GM21723 (cell line): ENCODE measurements at regions not wholly inside any gene's neighbourhood (a gene's known extent, or its start where the extent isn't known, plus 50 kb on each side); places are given as distances from the start of the nearest gene placed in this dataset.
"Not testable (repeated sequence)": the region's sequence is repeated elsewhere in the genome, so short reads cannot be mapped to it uniquely, and the experiment has no call there.

ENCODE experiments used
- ATAC-seq: cut with Tn5 transposase; IDR thresholded peaks from one replicate; pipeline ENCODE4 v1.9.1; 2021; ENCODE audit warnings: mild to moderate bottlenecking, moderate library complexity; ENCODE audit not compliant: unreplicated experiment

GRCh38 chr4:180953572-180953971, 1289.6 kb upstream of the TENM3 start:
- no peak for ATAC-seq

GRCh38 chr4:180960743-180961401, 1282.3 kb upstream of the TENM3 start:
- no peak for ATAC-seq

DNA sequence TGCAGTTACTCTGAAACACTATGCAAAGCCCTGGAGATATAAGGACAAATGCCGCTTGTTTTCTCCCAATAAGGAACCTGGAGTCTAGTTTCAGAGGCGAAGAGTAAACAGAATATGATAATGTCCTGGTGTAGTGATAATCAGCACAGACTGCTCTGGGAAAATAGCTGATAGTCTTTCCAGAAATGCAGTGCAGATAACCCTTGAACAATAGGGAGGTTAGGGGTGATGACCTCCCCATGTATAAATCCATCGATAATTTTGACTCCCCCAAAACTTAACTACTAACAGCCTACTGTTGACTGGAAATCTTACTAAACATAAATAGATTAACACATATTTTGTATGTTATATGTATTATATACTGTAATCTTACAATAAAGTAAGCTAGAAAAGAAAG, 1280.9 kb upstream of the TENM3 start:
- no peak for ATAC-seq

GRCh38 chr4:180966312-180966711, 1276.9 kb upstream of the TENM3 start:
- no peak for ATAC-seq

DNA sequence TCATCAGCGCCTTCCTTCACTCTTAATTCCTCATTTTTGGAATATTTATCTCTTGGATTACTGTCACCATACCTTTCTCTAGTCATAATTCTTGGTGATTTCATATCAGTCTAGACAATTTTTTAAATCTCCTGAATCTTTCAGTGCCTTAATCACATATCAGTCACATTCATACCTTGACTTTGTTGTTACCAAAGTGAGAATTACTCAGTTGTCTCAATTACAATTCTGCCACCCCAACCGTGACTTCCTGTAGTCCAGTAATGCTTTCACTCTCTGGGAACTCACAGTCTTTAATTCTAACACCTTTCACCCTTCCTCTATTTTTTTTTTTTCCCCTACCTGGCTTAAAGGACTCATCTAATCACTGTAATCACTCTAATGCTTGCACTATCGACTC, 1275.3 kb upstream of the TENM3 start:
- no peak for ATAC-seq

DNA sequence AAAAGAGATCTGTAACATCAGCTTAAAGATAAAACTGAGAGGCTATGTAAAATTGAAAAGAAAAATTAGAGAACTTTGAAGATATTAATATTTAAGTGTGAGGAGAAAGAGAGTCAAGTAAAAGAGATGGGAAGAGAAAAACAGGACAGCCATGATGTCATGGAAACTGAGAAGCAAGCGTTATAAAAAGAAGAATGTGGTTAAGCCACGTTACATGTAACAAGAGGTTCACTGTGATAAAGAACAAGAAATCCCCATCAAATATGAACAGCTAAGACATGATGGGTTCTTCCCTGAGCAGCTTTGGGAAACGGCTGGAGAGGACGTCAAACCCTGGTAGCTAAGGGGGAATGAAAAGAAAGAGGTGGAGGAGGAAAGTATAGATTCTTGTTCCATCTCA, 1269.3 kb upstream of the TENM3 start:
- no peak for ATAC-seq

DNA sequence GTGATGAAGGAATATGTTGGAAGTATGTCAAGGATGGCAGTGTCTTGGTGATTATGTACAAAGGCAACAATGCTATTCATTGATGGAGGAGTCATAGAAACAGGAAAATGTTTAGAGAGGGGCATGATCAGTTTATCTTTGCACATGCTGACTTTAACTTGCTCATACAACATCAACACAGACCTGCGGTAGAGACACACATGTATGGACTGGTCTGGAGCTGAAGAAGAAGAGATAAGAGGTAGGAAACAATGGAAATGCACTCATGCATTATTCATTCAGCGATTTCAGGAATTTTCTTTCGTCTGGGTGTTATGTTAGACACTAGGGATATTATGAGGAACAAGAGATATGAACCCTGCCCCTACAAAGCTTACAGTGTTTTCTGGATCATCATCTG, 1252.3 kb upstream of the TENM3 start:
- ATAC-seq, result no peak

GRCh38 chr4:180993244-180993836, 1249.9 kb upstream of the TENM3 start:
- no peak for ATAC-seq

DNA sequence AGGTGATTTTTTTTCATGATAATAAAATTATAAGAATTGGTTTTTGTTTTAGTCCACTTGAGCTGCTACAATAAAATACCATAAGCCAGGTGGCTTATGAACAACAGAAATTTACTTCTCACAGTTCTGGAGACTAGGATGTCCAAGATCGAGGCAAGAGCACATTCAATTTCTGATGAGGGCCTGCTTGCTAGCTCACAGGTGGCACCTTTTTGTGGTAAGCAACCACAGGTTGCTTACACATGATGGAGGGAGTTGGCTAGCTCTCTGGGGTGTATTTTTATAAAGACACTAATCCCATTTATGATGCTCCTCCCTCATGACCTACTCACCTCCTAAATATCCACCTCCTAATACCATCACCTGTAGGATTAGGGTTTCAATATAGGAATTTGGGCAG, 1248.5 kb upstream of the TENM3 start:
- ATAC-seq, result no peak

GRCh38 chr4:180999217-180999616, 1244.0 kb upstream of the TENM3 start:
- no peak for ATAC-seq

DNA sequence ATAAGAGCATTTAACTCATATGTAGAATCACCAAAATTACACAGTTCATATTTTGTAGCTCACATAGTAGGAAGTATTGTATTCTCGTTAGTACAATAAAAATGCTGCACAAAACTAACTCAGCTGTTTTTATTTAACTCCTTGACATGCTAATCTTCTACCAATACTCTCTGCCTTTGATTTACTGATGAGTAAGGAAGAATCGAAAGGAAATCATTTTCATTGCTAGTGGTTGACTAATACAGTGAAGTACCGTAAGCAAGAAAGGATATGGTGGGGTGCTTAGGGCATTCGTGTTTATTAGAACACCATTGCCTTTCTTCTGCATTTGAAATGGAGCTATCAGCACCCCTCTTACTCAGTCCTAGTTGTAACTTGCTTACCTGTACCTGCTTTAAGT, 1239.1 kb upstream of the TENM3 start:
- no peak for ATAC-seq

- no peak for ATAC-seq
These were observed 1236.5 kb upstream of the TENM3 start for GRCh38 chr4:181006499-181007260.

DNA sequence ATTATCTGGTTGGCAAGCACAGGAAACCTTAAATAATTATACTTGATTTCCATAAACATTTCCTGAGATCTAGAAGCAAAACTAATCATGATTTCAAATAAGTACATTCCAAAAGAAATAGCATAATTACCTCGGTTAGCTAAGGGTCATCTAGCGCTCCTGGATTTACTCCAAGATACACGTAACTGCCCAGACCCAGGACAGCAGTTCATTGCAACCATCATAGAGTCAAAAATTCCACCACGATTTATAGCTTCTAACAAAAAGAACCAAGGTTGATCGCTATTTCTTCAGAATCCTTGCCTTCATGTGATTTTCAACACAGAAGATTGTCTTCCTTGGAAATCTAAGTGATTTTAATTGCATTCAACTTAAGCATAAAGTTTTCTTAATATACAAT, 1235.5 kb upstream of the TENM3 start:
- ATAC-seq, result no peak

DNA sequence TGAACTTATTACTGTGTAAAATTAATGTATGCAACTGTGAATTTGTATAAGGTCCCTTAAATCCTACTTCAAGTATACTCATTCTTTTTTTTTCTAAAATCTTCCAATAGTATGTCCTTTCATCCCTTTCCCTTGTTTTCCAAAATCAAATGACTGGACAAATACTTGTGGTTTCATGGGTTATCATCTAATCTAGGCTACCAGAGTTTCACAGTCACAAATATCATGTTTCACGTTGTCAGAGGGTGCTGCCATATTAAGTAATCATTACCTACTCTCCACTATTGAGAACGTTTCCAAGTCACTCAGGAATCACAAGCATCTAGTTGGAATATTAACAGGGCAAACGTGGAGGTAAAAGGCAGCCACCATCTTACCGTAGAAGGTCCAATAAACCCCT, 1235.0 kb upstream of the TENM3 start:
- no peak for ATAC-seq

- no peak for ATAC-seq
These were observed 1230.0 kb upstream of the TENM3 start for GRCh38 chr4:181013162-181013561.

DNA sequence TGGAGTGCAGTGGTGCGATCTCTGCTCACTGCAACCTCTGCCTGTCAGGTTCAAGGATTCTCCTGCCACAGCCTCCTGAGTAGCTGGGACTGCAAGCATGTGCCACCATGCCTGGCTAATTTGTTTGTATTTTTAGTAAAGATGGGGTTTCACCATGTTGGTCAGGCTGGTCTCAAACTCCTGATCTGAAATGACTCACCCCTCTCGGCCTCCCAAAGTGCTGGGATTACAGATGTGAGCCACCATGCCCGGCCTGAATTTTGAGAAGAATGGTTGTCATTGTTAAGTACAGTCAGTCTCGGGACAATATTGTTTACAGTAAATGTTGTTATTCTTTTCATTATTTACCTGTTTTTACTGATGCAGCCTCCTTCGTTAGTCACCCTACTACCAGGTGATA, 1226.2 kb upstream of the TENM3 start:
- ATAC-seq, result no peak

DNA sequence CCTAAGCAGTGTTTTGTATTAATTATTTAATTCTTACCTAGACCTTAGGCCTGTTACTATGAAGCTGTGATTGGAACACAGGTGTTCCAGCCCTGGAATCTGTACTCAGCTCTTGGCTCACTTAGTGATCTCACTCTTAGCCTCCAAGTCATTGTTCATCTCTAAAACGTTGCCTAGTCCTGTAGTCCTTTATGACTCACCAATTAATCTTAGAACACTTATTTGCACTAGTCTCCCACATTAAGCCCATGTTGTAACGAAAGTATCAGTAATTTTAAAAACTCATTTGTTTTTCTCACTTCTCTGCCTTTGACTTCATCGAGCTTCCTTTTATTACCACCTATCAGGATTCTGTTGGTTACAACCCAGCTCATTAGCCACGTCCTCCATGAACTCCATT, 1224.7 kb upstream of the TENM3 start:
- no peak for ATAC-seq

- ATAC-seq, result no peak
These were observed 1224.3 kb upstream of the TENM3 start for GRCh38 chr4:181018913-181019312.

GRCh38 chr4:181020456-181020855, 1222.7 kb upstream of the TENM3 start:
- ATAC-seq, result no peak

GRCh38 chr4:181021213-181021612, 1222.0 kb upstream of the TENM3 start:
- ATAC-seq, result no peak

DNA sequence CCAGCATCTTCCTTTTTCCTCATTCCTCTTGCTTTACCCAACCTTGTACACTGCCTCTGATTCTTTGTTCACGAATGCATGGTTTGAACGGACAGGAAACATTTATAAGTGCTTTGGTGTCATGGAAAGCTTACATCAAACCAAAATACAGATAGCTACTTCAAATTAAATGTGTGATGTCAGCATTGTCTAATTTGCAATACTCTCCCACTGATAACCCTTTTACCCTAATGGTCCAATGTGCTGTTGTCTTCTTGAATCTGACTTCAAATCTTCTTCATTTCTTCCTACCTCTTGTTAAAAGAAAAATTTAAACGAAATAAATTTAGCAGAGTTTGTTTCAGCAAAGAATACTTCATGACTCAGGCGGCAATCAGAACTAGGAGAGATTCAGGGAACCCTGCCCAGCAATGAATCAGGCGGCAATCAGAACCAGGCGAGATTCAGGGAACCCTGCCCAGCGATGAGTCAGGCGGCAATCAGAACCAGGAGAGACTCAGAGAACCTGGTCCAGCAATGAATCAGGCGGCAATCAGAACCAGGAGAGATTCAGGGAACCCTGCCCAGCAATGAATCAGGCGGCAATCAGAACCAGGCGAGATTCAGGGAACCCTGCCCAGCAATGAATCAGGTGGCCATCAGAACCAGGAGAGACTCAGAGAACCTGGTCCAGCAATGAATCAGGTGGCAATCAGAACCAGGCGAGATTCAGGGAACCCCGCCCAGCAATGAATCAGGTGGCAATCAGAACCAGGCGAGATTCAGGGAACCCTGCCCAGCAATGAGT, 1212.9 kb upstream of the TENM3 start:
- ATAC-seq, result not testable (repeated sequence)

- no peak for ATAC-seq
These were observed 1212.2 kb upstream of the TENM3 start for GRCh38 chr4:181030961-181031360.
